Upper lobe of left lung (tissue), 4 donors: ENCODE measurements at regions not wholly inside any gene's neighbourhood (a gene's known extent, or its start where the extent isn't known, plus 50 kb on each side); places are given as distances from the start of the nearest gene placed in this dataset.

Experiments
- EP300 ChIP-seq, 4 donors: sonication (generic); formaldehyde crosslinking; IDR thresholded peaks; one replicate each; pipeline ENCODE4 v1.5.1; 2017; ENCODE audit warnings: antibody characterized with exemption in 4 of 4, control low read depth in 2 of 4
- POLR2A ChIP-seq, 4 donors: fragments of 450-650 bp; IDR thresholded peaks; one replicate each; pipeline ENCODE4 v1.5.1; 2016 to 2017; ENCODE audit warnings: antibody characterized with exemption in 4 of 4, mild to moderate bottlenecking in 2 of 4
- POLR2AphosphoS5 ChIP-seq, 2 donors: sonication (generic); formaldehyde crosslinking; IDR thresholded peaks; one replicate each; pipeline ENCODE4 v1.5.1; 2017; ENCODE audit warnings: antibody characterized with exemption in 2 of 2
- TF ChIP-seq, protein P1 (sequence below), 6 experiments: fragments of 450-650 bp in 4 of 6; fragments of 200-600 bp in 2 of 6; sonication (generic) in 2 of 6; IDR thresholded peaks; one replicate each; pipeline ENCODE4 v1.5.1; 2016 to 2019; ENCODE audit warnings: antibody characterized with exemption in 6 of 6

DNA sequence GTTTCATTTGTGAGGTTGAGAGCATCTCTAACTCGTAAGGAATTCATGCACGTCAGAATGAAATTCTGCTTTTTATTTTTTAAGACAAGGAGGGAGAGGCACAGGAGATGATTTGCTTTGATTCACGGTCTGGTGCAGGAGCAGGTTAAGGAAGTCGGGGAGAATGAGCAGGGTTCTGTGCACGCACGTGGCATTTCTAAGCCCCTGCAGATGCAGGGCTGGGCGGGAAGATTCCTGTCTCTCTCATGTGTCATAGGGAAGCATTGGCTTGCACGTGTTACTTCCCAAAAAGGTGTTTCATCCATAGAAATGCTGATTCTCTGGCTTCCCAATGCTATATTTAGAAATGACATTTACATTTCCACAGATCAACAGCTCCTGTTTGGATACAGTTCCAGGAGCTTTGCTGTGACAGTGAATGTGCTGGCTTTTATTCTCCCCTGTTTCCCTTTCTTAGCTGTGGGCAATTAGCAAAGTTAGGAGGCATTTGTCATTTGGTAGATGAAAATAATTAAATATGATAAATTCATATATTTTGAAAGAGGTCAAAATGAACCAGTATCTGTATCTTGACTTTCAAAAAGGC is 119.7 kb upstream of the ZFP64 start:
- TF ChIP-seq, protein P1, sequence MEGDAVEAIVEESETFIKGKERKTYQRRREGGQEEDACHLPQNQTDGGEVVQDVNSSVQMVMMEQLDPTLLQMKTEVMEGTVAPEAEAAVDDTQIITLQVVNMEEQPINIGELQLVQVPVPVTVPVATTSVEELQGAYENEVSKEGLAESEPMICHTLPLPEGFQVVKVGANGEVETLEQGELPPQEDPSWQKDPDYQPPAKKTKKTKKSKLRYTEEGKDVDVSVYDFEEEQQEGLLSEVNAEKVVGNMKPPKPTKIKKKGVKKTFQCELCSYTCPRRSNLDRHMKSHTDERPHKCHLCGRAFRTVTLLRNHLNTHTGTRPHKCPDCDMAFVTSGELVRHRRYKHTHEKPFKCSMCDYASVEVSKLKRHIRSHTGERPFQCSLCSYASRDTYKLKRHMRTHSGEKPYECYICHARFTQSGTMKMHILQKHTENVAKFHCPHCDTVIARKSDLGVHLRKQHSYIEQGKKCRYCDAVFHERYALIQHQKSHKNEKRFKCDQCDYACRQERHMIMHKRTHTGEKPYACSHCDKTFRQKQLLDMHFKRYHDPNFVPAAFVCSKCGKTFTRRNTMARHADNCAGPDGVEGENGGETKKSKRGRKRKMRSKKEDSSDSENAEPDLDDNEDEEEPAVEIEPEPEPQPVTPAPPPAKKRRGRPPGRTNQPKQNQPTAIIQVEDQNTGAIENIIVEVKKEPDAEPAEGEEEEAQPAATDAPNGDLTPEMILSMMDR (IDR thresholded peaks at IDR 0.05) = no peak
- TF ChIP-seq POLR2A (IDR thresholded peaks at IDR 0.05) (no peak), EP300 (IDR thresholded peaks at IDR 0.05) (no peak), POLR2AphosphoS5 (IDR thresholded peaks at IDR 0.05) (no peak)
